Neutrophil (primary cell): ENCODE measurements at regions not wholly inside any gene's neighbourhood (a gene's known extent, or its start where the extent isn't known, plus 50 kb on each side); places are given as distances from the start of the nearest gene placed in this dataset.

Experiments used
- H3K27ac ChIP-seq: fragments of 200-600 bp; sonication (generic); 2 replicates; pipeline ENCODE4 v1.5.1; 2016; ENCODE audit warnings: mild to moderate bottlenecking, moderate library complexity
- H3K27me3 ChIP-seq: fragments of 200-600 bp; sonication (generic); 2 replicates; pipeline ENCODE4 v1.6.0; 2016; ENCODE audit warnings: mild to moderate bottlenecking
- H3K36me3 ChIP-seq: fragments of 200-600 bp; sonication (generic); 2 replicates; pipeline ENCODE4 v1.5.1; 2017
- H3K4me1 ChIP-seq, 2 experiments: fragments of 200-600 bp in 1 of 2; sonication (generic) in 1 of 2; 1 replicate in 1 of 2; 2 replicates in 1 of 2; pipeline versions ENCODE4 v1.5.1 to v1.6.1; 2013 to 2016; ENCODE audit warnings: low read depth in 1 of 2, low read length in 1 of 2, mild to moderate bottlenecking in 1 of 2, moderate library complexity in 1 of 2; ENCODE audit not compliant: control insufficient read depth in 1 of 2, insufficient read depth in 1 of 2
- H3K4me3 ChIP-seq, 2 experiments: fragments of 200-600 bp in 1 of 2; sonication (generic) in 1 of 2; 1 replicate in 1 of 2; 2 replicates in 1 of 2; pipeline ENCODE4 v1.5.1; 2013 to 2016; ENCODE audit warnings: low read depth in 1 of 2, low read length in 1 of 2, mild to moderate bottlenecking in 1 of 2, moderate library complexity in 1 of 2
- H3K9me3 ChIP-seq: fragments of 200-600 bp; sonication (generic); 2 replicates; pipeline ENCODE4 v1.5.1; 2016
- TF ChIP-seq, protein P1 (sequence below): fragments of 200-600 bp; sonication (generic); IDR thresholded peaks from 2 replicates; pipeline ENCODE4 v1.5.1; 2016; ENCODE audit warnings: antibody characterized with exemption

DNA sequence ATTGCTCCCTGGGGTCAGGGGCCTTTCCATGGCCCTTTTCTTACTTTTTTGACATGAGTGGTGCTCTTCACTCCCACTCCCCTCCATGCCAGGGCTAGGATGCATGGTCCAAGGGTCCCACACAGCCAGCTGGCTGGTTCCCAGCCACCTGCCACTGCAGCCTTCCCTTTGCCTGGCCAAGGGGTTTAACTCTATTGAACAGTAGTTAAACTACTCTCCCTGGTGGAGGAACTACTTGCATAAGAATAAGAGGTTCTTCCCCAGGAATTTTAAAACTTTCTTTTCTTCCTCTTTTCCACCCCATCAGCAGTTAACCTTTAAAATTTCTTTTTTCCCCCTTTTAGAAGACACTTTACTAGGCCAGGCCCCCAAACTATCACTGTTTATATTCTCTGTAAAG is 1532.8 kb upstream of the ACO1 start:
- no peaks in the 10 kb centered on the region for H3K9me3 ChIP-seq
- no peaks in the 10 kb centered on the region for H3K4me1 ChIP-seq
- H3K27me3 ChIP-seq: no peaks in the 10 kb centered on the region
- TF ChIP-seq, protein P1, sequence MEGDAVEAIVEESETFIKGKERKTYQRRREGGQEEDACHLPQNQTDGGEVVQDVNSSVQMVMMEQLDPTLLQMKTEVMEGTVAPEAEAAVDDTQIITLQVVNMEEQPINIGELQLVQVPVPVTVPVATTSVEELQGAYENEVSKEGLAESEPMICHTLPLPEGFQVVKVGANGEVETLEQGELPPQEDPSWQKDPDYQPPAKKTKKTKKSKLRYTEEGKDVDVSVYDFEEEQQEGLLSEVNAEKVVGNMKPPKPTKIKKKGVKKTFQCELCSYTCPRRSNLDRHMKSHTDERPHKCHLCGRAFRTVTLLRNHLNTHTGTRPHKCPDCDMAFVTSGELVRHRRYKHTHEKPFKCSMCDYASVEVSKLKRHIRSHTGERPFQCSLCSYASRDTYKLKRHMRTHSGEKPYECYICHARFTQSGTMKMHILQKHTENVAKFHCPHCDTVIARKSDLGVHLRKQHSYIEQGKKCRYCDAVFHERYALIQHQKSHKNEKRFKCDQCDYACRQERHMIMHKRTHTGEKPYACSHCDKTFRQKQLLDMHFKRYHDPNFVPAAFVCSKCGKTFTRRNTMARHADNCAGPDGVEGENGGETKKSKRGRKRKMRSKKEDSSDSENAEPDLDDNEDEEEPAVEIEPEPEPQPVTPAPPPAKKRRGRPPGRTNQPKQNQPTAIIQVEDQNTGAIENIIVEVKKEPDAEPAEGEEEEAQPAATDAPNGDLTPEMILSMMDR: no peak
- no peak overlapping the region for H3K27ac ChIP-seq
- no peaks in the 10 kb centered on the region for H3K36me3 ChIP-seq
- H3K4me3 ChIP-seq: no peak overlapping the region

DNA sequence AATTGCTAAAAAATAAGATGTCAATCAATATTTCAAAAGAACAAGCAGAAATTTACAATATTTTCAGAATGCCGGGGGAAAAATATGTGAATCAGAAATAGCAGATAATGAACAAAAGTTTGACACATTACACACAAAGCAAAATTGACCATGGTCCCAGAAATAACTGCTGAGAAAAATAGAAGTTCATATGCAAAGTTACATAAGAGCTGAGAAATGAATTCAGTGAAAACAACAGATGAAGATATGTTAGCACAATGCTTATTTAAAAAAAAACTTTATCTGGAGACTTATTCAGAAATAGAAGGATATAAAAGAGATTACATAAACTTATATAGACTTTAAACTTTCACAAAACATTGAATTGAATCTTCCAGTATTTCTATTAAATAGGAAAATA is 1483.7 kb upstream of the ACO1 start:
- Histone ChIP-seq H3K4me1 (no peaks in the 10 kb centered on the region), H3K36me3 (no peaks in the 10 kb centered on the region), H3K4me3 (no peak overlapping the region), H3K9me3 (no peaks in the 10 kb centered on the region), H3K27ac (no peak overlapping the region), H3K27me3 (no peaks in the 10 kb centered on the region)
- TF ChIP-seq, protein P1: no peak

DNA sequence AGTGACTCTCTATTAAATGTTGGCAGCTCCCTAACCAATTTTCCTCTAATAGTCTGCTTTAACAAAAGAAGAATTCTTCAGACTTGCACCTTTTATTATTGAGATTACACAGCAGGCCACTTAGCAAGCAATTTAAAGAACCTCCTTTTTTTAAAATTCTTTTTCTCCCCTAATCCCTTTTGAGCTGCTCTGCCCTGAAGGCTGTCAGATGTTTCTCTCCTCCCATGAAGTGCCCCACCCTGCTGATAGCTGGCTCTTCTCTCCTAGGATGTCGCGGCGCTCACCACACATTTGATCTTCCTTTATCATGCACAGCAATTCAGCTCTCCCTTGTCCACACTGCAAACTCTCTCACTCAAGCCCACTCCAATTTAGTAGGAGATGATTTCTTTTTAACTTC is 1471.1 kb upstream of the ACO1 start:
- H3K36me3 ChIP-seq: no peaks in the 10 kb centered on the region
- H3K9me3 ChIP-seq: no peaks in the 10 kb centered on the region
- H3K27ac ChIP-seq: no peak overlapping the region
- H3K4me3 ChIP-seq: no peak overlapping the region
- TF ChIP-seq, protein P1: no peak
- no peaks in the 10 kb centered on the region for H3K27me3 ChIP-seq
- no peaks in the 10 kb centered on the region for H3K4me1 ChIP-seq

DNA sequence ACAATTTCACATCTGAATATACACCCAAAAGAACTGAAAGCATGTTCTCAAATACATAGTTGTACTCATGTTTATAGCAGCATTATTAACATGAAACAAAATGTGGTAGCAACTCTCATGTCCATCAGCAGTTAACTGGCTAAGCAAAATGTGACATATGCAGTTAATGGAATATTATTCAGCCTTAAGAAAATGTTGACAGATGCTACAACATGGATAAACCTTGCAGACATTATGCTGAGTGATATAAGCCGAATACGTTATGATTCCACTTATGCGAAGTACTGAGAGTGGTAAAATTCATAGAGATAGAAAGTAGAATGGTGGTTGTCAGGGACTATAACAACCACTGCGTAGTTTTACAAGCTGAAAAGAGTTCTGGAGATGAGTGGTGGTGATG is 1469.0 kb upstream of the ACO1 start:
- H3K27ac ChIP-seq: no peak overlapping the region
- H3K36me3 ChIP-seq: no peaks in the 10 kb centered on the region
- H3K9me3 ChIP-seq: no peaks in the 10 kb centered on the region
- H3K27me3 ChIP-seq: no peaks in the 10 kb centered on the region
- H3K4me1 ChIP-seq: no peaks in the 10 kb centered on the region
- no peak overlapping the region for H3K4me3 ChIP-seq
- TF ChIP-seq, protein P1: no peak

DNA sequence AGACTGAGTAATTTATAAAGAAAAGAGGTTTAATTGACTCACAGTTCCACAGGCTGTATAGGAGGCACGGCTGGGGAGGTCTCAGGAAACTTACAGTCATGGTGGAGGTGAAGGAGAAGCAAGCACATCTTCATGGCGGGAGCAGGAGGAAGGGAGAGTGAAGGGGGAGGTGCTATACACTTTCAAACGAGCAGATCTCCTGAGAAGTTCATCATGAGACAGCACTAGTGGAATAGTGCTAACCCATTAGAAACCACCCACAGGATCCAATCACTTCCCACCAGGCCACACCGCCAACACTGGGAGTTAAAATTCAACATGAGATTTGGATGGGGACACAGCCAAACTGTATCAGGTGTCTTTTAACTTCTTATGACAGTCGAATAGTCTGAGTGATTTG is 1459.3 kb upstream of the ACO1 start:
- no peaks in the 10 kb centered on the region for H3K27me3 ChIP-seq
- TF ChIP-seq, protein P1: no peak
- H3K36me3 ChIP-seq: no peaks in the 10 kb centered on the region
- H3K27ac ChIP-seq: no peak overlapping the region
- no peak overlapping the region for H3K4me3 ChIP-seq
- no peaks in the 10 kb centered on the region for H3K4me1 ChIP-seq
- H3K9me3 ChIP-seq: no peaks in the 10 kb centered on the region

DNA sequence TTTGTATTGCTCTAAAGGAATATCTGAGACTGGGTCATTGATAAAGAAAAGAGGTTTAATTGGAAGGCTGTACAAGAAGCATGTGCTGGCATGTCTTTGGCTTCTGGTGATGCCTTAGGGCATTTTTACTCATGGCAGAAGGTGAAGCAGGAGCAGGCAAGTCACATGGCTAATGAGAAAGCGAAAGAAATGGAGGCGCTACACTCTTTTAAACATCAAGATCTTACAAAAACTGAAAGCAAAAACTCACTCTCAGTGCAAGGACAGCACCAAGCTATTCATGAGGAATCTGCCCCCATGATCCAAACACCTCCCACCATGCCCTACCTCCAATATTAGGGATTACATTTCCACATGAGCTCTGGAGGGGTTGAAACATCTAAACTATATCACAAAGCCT is 1458.8 kb upstream of the ACO1 start:
- H3K4me3 ChIP-seq: no peak overlapping the region
- H3K9me3 ChIP-seq: no peaks in the 10 kb centered on the region
- H3K36me3 ChIP-seq: no peaks in the 10 kb centered on the region
- no peak overlapping the region for H3K27ac ChIP-seq
- H3K27me3 ChIP-seq: no peaks in the 10 kb centered on the region
- no peaks in the 10 kb centered on the region for H3K4me1 ChIP-seq
- TF ChIP-seq, protein P1: no peak
